Islet precursor cell (in vitro differentiated cells): ENCODE measurements at regions not wholly inside any gene's neighbourhood (a gene's known extent, or its start where the extent isn't known, plus 50 kb on each side); places are given as distances from the start of the nearest gene placed in this dataset.

Experiments used
- DNase-seq: peaks from one replicate; pipeline ENCODE4 v3.0.0-alpha.2; 2018

DNA sequence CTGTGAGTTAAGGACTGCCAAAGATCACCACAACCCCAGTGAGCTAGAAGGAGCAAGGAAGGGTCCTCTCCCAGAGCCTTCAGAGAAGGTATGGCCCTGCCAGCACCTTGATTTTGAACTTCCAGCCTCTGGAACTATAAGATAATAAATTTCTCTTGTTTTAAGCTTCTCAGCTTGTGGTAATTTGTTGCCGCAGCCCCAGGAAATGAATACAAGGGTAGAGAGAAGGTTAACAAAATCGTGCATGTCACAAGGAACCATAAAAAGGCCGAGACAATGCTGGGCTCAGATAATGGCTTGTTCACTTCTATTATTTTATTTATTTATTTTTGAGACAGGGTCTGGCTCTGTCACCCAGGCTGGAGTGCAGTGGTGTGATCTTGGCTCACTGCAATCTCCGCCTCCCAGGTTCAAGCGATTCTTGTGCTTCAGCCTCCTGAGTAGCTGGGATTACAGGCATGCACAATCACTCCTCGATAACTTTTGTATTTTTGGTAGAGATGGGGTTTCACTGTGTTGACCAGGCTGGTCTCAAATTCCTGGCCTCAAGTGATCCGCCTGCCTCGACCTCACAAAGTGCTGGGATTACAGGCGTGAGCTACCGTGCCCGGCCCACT is 71.5 kb downstream of the WSB1 start:
- DNase-seq, result peak; percentile 15

DNA sequence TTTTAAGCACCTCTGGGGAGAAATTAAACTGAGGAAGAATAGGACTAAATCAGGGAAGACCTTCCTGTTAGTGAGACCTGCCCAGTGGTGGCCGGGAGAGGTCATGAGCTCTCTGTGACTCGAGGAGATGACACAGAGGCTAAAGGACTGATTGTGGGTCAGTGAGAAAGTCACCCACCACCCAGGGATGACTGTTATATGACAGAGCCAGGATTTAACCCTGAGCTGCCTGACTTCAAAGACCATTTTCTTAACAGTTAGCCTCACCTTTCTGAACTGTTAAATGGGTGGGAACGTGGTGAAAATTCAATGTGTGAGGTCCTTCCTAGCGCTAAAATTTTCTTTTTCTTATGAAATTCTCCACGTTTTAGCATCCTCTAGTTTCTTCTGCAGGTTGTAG is 72.5 kb downstream of the WSB1 start:
- DNase-seq, result peak; percentile 49

- DNase-seq, result peak; percentile 77
Measured at GRCh38 chr17:27367121-27367981, 73.4 kb downstream of the WSB1 start.

- peak; percentile 79 for DNase-seq
Measured at GRCh38 chr17:27368151-27368795, 74.4 kb downstream of the WSB1 start.

- DNase-seq, result peak; percentile 60
Measured at GRCh38 chr17:27368980-27369379, 75.1 kb downstream of the WSB1 start.

DNA sequence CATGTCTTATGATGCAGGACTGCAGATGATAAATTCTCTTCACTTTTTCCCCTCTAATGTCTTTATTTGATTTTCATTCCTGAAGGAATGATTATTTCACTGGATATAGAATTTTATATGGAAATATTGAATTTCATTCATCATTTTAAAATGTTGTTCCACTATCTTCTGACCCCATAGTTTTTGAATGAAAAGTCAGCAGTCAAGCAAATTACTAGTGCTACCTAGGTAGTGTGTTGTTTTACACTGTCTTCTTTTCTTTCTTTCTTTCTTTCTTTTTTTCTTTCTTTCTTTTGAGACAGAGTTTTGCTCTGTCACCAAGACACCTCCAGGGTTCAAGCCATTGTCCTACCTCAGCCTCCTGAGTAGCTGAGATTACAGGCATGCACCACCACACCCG is 76.9 kb downstream of the WSB1 start:
- DNase-seq, result no peak

DNA sequence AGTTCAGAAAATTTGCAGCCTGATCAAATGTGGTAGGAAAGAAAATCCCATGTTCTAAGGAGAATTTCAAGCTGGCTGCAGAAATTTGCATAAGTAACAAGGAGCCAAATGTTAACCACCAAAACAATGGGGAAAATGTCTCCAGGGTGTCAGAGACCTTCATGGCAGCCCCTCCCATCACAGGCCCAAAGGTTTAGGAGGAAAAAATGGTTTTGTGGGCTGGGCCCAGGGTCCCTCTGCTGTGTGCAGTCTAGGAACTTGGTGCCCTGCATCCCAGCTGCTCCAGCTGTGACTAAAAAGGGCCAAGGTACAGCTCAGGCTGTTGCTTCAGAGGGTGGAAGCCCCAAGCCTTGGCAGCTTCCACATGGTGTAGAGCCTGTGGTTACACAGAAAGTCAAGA is 79.8 kb downstream of the WSB1 start:
- DNase-seq, result peak; percentile 5

DNA sequence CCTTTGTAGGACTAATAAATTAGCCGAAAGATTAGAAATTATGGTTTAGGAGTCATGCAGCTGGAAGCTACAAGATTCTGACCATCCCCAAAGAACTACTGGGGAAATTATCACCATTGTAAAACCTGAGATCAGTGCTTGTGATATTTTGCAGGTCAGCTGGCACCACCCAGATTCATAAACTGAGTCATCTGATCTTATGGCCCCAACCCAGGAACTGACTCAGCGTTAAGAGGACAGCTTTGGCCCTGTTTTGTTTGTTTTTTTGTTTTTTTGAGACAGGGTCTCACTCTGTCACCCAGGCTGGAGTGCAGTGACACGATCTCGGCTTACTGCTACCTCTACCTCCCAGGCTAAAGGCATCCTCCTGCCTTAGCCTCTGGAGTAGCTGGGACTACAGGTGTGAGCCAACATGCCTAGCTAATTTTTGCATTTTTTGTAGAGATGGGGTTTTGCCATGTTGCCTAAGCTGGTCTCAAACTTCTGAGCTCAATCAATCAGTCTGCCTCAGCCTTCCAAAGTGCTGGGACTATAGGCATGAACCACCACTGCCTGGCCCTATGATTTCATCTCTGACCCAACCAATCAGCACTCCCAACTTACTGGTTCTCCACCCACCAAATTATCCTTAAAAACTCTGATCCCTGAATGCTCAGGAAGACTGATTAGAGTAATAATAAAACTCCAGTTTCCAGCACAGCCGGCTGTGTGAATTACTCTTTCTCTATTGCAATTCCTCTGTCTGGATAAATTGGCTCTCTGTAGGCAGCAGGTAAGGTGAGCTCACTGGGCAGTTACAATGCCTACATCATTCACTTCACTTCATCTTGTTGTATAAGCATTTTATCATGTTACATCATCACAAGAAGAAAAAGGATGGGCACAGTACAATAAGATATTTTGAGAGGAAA is 79.4 kb upstream of the KSR1 start:
- DNase-seq, result no peak

DNA sequence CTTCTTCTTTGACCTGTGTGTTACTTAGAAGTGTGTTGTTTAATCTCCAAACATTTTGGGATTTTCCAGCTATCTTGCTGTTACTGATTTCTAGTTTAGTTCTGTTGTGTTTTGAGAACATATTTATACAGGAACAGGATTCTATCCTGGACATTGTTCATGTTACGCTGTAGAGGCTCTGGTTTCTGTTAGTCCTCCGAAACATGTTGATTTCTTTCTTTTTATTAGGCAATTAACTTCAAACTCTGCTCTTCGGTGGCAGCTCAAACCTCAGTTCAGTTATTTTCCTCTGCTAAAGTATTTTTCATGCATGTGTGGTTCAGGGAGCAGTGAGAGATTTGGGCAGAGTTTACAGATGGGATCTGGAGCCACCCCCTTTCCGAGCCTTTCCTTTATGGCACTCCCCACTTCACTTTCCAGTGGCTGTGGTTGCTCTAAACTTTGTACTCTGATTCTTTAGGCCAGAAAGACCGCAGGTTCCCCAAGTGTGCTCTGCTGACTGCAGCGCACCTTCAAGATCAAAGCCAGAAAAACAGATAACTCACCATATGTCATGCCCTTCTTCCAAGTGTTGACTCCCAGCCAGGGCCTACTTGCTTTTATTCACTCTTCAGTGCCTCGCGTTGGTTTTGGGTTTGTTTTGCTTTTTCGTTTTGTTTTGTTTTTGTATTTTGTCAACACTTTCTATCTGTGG is 77.6 kb upstream of the KSR1 start:
- DNase-seq, result peak; percentile 35

GRCh38 chr17:27379888-27380533 is 76.2 kb upstream of the KSR1 start:
- DNase-seq, result peak; percentile 54

DNA sequence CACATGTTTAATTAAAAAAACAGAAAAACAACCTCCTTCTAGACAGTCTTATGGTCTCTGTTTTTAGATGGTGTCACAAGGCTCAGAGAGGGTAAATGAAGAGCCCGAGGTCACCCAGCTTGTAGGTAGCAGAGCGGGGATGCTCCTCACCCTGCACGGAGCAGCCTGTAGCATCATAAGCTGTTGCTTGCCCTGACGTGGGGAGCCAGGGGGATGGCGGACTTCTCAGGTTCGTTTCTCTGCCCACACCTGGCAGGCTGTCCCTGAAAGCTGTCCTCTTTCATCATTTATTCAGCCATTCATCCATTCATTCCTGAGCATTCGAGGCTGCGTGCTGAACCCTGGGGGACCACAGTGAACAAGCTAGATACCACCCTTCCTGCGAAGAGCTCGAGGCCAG is 75.7 kb upstream of the KSR1 start:
- no peak for DNase-seq

GRCh38 chr17:27381007-27381501 is 75.2 kb upstream of the KSR1 start:
- peak; percentile 82 for DNase-seq

DNA sequence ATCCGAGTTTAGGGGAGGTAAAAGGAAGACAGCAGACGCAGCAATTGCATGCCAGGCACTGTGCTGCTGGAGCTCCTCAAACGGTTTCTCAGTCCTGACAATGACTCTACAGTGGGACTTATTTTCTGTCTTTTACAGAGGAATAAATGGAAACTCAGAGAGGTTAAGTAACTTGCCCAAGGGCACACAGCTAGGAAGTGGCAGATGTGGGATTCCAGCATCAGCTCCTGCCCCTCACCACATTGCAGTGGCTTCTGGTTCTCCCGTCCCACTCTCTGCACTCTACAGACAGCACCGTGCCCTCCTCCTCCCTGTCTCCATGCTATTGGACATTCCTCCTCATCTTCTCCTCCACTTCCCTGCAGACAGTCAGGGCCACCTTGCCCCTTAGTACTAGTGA is 74.2 kb upstream of the KSR1 start:
- DNase-seq, result peak; percentile 43

GRCh38 chr17:27384261-27384701 is 72.0 kb upstream of the KSR1 start:
- DNase-seq, result peak; percentile 91

DNA sequence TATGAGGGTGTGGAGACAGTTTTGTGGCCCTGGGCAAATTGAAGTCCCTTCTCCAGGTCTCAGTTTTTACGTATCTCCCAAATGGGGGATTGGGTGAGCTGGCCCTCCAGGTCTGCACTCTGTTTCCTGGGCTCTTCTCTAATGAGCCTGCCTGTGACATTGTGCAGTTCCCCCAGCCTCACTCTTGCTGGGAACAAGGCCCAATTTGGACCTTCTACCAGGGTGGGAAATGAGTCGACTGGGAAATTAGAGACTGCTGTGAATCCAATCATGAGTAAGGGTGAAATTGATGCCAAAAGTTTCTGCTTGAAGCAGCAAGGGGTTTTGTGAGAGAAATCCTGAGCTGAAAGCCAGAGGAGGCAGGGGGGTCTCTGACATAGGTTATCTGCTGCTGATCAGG is 71.5 kb upstream of the KSR1 start:
- DNase-seq, result no peak

DNA sequence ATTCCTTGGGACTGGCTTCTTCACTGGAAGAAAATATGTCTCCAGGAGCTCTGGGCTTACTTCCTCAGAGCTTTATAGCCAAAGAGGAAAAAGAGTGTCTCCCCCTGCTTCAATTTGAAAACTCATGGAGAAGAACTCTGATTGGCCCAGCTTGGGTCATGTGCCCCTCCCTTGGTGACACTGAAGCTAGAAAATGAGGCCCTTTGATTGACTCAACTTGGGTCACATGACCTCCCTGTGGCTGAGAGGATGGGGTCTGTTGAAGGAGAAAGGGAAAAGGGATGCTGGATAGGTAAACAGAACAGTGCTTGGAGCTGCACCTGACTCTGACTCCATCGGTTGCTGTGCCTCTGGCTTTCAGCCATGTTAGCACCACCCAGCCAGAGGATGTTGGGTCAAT is 70.6 kb upstream of the KSR1 start:
- DNase-seq, result peak; percentile 34

- peak; percentile 50 for DNase-seq
Measured at GRCh38 chr17:27386206-27387075, 69.8 kb upstream of the KSR1 start.

- DNase-seq, result peak; percentile 46
Measured at GRCh38 chr17:27389542-27390140, 66.6 kb upstream of the KSR1 start.

DNA sequence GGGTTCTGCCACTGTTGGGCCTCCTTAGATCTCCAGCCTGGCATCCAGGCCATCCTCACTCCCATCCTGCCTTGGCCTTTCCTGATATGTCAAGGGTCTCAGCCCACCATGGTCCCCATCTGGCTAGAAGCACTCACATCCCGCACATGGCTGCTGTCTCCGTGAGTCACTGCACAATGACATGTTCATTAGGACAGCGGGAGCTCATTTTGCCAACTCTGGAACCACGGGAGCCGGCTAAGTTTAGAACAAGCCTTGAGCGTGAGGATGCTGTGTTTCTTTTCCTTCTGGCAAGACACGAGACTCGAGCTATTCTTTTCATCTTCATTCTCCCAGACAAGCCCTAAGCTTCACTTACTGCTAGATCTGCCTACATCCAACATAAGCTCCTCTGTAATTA is 65.7 kb upstream of the KSR1 start:
- DNase-seq, result peak; percentile 50

- no peak for DNase-seq
Measured at GRCh38 chr17:27391427-27391826, 64.8 kb upstream of the KSR1 start.
